Muscle of arm (tissue), 1 donor: ENCODE measurements at regions not wholly inside any gene's neighbourhood (a gene's known extent, or its start where the extent isn't known, plus 50 kb on each side); places are given as distances from the start of the nearest gene placed in this dataset.
A peak's percentile ranks its signal among the peaks of the same experiment; 100 is the strongest.

Experiments used
- DNase-seq: peaks from one replicate; pipeline ENCODE4 v3.0.0-alpha.2; 2013

DNA sequence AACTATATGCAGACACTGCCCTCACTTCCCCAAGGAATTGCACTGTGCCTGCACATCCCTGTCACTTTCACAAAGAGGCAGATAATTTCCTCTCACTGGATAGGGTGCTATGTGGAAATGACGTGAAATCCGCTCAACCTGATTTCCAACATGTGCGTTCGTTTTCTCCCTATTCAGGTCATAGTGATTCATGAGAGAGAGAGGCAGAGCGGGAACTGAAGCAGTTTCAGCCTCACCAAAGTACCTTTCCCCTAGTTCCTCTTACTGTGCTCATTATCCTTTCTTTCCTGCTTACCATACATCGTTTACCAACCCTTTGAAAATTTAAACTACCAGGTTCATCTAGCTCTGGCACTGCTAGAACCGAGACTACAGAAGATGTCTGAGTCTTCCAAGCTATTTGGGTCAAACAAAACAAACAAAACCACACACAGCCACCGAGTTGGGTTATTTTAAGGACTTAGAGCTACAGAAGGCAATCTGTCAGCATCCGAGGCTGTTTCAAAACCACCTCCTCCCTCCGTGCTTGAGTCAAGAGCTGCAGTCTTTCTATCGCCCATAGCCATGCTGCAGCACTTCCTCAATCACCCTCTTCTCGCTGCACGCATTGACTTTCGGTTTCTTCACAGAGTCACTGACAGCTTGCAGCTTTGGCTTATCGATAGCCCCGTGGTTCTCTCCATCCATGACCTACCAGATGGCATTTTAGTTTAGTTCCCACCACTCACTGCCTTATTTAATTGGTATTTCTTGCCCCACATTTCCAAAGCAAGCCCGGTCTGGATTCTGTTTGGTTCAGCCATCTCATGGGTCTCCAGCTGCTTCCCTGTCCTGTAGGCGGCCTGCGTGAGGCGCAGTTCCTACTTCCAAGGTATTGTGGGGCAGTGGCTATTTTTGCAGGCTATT, 1395.8 kb downstream of the EFNB2 start:
- DNase-seq: peak; percentile 52

DNA sequence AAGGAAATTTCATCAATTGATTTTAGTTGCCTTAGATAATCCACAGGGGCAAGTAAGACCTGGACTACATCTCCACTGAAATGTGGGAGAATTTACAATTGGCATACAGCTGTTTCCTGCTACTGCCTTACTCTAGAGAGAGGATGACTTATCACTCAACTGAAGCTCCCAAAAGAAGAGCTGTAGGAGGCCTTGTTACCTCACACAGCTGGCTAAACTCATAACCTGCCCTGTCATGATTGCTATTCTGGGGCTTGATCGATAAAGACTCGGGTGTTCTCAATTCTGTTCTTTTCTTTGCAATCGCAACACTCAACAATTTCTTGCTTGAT, 1396.4 kb downstream of the EFNB2 start:
- DNase-seq: no peak

DNA sequence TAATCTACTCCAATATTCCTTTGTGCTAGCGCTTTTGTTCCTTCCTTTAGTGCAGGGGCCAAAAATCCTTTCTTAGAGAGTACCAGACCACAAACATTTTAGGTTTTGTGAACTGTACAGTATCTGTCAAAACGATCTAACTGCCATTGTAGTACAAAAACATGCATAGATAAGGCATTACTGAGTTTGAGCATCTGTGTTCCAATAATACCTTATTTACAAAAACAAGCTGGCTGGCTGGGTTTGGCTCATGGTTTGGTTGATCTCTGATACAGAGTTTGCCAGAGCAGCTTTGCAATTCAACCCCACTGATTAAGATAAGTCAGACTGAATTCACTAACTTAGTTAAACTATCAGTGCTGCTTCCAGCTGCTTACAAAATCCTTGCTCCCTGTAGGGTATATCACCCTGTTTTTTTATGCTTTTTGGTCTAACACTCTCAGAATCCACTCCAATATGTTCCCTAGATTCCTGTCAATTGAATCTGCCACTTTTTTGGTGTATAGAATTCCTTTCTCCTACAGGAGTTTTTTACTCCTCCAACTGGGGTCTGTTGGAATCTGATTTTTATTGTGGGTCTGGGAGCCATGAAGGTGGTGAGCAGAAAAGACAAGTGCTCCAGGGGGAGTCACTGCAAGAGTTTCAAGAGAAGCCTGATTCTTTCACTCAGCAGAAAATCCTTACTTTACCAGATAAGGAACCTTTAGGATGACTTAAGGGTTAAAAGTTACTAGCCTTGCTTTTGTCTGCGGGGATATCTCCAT, 1399.4 kb downstream of the EFNB2 start:
- no peak for DNase-seq

DNA sequence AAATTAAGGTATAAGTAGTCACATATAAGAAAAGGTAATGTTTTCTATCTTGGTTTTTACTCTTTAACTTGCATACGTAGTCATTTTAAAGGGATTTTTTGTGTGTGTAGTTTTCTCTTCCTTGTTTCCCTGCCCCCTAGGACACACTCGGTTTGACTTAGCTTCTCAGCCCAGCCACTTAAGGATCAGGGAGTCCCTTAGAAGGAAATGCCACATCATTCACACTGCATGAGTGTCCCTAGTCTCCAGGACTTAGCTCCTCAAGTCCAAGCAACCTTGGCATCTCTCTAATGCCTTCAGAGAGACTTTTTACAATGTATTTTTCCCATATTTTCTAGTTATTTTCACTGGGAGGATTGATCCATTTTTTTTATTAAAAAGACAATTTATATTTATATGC, 1407.7 kb downstream of the EFNB2 start:
- no peak for DNase-seq

DNA sequence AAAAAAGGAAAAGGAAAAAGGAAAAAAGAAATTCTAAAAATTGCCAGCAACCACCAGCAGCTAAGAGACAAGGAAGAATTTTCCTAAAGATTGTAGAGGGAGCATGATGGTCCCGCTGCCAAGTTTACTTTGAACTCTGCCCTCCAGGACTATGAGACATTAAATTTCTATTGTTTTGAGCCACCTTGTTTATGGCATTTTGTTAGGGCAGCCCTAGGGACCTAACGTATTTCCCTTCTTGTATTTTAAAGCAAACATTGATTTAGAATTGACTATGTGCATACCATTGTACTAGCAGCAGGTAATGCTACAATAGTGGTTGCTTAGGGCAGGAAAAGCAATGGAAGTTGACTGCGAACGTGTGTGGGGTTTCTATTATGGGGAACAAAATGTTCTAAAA, 1414.2 kb downstream of the EFNB2 start:
- DNase-seq: no peak

DNA sequence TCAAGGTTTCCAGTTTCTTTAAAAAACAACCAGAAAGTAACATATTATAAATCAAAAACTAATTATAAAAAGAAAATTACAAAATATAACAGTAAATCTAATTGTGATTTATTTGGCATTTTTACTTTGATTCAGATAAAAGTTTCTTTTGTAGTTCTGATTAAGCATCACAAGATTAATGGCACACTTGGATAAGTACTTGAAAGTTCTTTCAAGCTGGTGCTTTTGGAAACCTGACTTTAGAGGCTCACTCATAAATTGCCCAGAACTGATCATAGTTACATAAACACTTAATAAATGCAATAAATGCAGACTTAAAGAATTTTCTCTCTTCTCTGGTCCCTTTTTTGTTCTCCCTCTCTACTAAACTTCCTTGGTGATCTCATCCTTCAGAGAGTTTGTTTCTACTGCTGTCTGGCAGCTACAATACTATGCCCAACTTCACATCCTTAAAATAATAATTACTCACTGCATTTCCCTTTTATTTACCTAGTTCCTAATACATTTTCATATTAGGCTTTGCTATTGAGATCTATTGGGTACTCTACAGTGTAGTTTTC, 1417.0 kb downstream of the EFNB2 start:
- no peak for DNase-seq

DNA sequence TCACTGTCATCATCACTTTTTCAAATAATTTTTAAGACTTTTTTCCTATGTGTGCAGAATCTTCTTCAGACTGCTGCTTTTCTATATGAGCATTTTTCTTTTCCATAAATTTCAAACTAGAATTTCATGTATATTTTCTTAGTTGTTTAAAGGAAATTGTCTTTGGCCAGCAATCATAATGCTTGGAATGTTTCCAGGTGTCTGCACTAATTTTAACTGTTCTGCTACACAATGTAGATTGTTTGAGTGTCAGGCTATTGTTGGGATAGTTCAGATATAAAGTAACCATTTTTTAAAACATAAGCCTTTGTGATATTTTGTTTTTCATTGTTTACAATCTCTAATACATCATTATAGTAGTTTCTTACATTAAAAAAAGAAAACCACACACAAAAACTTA, 1418.5 kb downstream of the EFNB2 start:
- no peak for DNase-seq

DNA sequence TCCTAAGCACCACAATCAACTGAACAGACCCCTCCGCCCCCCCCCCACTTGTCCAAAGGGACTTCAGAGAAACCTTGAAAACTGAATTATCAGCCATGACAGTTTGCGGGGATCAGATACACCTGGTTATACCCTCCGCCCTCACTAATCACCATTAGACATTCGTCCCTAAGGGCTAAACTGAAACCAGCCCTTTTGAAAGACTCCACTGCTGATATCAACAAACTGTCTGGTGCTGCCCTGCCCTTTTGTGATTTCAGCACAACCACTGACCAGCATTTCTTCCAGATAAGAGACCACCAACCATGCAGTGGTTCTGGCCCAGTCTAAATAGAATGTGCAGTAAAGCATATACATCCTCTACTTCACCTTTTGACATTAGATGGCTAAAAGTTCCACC, 1422.9 kb downstream of the EFNB2 start:
- DNase-seq: no peak

DNA sequence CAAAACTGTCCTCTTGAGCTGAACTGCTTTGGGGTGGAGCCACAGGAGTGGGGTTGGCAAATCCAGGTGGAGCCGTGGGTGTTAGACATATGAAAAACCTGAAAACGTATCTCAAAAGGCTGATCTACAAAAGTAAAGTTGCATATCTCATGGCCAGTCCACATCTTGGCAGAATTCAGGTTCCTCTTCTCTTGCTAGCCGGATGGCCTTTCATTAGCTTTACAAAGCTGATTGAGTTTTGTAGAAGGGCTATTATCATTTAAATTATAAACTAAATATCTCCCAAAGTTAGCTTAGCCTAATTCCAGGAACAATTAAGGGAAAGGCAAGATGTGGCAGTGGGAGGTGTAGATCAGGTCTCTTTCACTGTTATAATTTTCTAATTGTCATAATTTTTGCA, 1427.7 kb downstream of the EFNB2 start:
- no peak for DNase-seq

DNA sequence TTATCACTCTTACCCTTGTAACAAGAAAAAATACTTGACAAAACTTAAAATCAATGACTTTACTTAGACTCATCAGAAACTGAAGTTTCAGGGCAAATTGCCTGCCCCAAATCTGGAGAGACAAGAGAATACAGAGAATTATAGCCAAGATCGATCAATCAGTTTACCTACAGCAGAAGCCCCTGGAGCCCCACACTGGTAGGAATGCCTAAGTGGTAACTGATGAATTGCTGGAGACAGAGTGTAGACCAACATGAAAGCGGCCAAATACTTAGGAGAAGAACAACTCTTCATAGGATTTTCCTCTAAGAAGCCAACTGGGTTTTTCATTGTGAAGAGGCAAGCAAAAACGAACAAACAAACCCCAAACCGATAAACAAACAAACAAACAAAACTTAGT, 1430.0 kb downstream of the EFNB2 start:
- DNase-seq: no peak

DNA sequence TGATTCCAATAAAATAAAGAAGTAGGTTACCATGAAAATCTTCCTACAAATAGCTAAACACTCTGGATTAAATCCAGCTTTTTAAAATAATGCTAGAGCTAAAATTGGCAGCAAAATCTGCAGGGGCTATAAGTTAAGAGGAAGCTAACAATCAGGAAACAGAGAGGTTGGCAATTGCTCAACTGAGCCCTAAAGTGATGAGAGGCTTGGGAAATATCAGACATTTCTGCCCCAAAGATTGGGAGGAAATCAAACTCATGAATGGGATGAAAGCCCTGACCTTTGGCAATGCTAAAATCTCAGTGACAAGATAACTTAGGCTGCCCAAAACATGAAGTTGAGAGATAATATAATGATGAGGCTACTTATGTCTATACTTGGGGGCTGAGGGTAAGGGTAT, 1437.9 kb downstream of the EFNB2 start:
- DNase-seq: peak; percentile 11

DNA sequence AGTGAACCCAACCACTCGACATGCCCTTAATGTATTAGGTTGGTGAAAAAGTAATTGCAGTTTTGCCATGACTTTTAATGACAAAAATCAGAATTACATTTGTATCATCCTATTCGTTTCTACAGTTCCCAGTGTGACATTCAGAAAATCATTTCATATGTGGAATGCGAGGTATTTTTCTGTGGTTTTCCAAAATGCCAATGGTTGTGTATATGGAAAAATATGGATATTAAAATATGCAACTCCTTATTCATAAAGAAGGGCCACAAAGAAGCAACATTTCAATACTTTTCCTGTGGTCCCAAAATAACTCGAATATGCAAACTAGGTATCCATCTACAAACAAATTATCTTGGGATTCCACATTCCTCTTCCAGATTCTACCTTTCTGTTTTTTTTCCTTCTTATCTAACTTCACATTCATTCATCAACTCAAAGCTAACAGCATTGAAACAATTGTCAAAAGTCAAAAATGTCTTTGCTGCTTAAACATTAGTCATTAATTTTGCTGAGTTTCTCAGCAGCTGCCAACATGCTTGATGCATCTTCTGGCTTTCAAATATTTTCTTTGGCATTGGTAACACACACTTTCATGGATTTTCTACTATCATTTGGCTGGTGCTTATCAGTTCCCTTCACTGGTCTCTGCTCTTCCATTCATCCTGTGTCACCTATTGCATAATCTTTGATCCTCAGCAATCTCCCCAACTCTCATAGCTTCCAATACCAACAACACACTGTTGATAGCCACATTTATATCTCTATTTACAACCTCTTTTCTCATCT, 1445.4 kb downstream of the EFNB2 start:
- DNase-seq: no peak

DNA sequence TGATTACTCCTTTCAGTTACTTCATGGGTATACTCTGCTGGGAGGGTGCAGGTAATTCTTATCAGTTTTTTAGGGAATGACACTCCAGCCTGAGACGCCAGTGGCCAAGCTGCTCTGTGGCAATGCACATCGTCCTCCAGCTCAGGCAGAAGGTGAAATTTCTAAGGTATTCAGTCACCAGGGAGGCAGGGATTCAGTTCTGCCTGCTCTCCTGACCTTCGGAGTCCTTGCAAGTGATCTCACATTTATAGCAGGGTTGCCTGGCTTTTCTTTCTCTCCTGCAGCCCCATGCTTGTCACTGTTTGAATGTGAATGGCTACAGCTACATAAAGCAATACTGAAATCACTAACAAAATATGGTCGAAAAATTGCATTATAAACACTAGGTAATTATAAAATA, 1447.5 kb downstream of the EFNB2 start:
- DNase-seq: no peak

DNA sequence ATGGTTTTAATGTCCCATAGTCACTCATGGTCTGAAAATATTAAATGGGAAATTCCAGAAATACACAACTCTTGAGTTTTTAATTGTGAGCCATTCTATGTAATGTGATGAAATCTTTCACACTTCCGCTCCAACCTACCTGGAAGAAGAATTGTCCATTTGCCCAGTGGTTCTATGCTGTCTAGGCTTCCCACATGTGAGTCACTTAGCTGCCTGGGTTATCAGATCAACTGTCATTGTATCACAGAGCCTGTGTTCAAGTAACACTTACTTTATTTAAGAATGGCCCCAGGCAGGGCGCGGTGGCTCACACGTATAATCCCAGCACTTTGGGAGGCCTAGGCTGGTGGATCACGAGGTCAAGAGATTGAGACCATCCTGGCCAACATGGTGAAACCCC, 1450.5 kb downstream of the EFNB2 start:
- no peak for DNase-seq

DNA sequence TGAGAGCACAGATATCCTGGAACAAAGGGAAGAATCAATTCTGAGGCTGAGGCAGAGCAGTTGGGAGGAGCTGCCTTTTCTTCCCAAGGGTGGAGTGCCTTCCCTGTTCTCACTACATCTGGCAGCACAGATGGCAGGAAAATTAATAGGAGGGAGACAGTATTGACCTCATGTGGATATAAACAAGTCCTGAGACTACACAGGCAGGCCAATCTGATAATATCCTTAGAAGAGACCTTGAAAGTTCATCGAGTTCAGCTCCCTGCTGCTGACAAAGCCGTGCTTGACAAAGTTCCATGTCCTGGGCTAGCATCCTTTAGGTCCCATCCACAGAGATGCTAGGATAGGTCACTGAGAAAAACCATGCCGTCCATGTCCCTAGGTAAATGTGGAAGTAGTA, 1451.5 kb downstream of the EFNB2 start:
- DNase-seq: peak; percentile 25

DNA sequence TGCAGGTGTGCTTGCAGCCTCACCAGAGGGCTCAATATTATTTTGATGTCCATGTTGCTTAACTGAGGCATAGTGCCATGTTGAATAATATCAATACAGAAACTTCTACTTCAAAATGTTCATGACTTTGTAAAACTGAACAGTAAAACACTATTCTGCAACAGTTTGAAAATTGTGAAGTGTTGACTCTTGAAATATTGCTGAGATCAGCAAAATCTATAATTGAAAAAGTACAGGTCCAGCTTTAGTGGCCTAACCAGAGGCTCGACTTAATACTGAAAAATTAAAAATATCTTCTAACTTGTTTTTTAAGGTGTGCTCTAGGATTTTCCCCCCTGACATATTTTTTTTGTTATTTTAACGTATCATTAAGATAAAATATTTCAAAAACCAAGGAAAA, 1460.7 kb downstream of the EFNB2 start:
- DNase-seq: no peak

DNA sequence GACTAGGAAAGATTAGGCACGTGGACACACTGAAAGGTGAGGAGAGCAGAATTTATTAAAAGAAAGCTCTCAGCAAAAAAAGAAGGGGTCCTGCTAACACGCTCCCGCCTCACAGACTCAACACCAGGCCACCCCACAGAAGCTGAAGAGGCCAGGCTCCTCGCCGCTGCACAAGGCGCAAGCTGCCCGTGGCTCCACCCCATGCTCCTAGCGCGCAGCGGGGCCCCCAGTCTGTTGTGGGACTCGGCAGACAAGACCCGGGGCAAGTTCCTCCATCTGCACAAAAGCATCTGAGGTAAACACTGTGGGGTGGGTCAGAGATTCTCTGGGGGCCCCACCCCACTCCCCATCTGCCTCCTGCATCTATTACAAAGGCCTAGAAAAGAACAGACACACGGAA, 1462.4 kb downstream of the EFNB2 start:
- DNase-seq: no peak

DNA sequence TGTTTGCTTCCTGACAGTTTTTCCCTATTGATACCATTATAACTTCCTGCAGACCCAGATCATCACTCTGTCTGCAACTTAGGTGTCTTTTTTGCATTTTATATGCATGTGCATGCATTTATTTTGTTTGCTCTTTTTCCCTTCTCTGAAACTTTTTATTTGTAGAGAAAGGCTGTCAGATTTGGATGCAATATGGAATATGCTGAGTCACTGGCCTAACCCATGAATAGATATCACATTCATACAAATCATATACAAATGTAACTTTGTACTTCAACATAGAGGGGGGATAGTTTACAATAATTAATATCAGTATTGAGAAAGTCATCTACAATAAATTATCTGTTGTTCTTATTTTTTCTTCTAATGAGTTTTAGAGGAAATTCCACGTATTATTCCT, 1465.0 kb downstream of the EFNB2 start:
- no peak for DNase-seq

DNA sequence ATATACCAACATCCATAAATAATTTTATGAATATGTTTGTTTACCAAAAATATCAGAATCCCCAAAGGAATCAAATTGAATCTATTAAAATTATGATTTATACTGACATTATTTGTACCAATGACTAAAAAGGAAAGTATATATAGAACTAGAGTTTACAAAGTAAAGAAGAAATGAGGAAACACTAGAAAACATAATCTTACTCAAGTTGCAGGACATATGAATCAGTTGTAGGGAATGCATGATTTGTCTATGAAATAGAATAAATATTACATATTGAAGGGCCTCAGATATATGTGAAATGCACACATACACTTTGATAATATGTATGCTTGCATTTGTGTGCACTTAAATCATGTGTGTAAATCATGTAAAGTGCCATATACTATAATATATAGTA, 1466.4 kb downstream of the EFNB2 start:
- no peak for DNase-seq

DNA sequence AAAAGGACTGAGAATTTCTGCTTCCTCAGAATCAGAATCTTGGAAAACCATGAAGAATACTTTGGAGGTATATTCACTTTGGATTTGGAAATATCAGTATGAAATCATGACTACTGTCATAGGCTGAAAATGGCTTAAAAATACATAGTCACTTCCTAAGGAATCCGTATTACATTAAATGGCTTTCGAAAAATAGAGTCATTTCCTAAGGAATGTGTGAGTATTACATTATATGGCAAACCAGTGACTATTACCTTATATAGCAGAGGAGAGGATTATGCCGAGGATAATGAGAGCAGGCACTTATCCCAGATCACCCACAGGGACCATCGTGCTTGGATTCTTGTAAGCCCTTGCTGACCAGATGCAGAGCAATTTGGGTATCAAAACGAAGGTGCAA, 1471.8 kb downstream of the EFNB2 start:
- DNase-seq: no peak

DNA sequence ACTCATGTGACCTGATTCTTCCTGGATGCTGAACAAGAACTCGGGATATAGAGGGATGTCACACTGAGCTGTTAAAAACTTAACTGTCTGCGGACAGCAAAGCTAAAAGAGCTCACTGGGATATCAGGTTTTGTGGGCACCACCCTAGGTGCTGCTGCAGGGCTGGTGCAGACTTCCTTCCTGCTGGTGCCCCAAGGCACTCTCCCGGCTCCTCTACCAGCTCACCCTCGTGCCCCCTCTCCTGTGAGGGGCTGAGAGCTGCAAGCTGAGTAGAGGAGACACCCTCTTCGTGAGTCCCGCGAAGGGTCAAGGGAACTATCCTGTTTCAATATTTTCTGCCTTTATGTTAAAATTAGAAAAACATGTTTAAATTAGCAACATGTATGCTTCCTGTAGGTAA, 1475.7 kb downstream of the EFNB2 start:
- no peak for DNase-seq

DNA sequence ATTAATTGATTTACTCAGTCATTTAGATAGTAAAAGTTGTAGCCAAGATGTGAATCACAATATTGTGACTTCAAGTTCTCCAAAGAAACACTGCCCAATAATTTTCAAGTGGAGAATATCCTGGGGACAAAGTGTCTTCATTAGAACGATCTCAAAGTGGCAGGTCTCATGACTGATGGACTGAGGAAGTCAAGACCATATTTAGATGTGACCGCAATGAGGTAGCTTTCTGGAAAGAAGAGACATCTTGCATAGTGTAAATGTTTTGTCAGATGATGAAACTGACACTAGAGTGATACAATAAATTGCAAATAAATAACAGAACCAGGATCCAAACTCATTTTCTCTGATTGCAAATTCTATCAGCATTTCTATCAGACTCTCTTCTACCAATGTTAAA, 1476.9 kb downstream of the EFNB2 start:
- no peak for DNase-seq
